ENCODE measurements at regions not wholly inside any gene's neighbourhood (a gene's known extent, or its start where the extent isn't known, plus 50 kb on each side); places are given as distances from the start of the nearest gene placed in this dataset.

DNA sequence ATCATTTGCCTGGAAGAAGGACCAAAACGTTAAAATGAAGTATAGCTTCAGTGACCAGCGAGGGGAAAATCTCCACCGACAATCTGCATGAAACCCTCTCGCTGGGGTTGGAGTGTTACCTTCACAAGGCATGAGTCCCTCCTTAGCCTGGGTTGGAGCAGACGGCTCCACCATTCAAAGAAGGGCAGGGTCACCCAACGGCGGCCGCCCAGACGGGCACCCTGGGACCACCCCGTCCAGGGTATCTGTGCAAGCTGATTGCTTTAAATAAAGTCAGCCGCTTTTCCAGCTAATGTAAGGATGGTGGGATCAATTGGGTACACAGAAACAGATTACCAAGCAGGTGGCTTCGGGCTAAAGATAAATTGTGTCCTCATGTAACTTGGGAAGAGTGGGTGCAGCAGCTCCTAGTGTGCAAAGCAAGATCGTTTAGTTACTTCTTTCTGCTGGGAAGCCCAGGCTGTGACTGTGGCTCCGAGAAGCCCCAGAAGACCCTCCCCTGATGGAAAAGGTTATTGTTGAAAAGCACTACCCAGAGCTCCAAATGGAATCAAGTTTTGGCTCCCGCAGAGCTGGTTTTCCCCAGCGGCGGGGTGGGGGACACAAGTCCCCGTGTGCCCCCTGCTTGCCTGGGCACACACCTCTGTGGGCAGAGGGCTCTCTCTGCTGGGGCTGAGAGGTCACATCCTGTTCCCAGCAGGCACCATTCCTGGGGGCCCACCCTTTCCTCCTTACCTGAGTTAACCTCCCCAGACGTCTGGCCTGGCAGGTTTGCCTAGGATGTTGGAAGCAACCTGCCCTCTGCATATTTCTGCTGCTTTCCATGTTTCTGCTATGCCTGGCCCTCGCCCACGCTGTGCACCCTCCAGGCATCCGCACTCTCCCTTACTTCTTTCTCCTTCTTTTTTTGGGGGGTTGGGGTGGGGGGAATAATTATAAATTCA, 318.6 kb upstream of the DIO3 start:
- no peak for DNase-seq (ENCODE audit: low read depth in 2 of 2)

DNA sequence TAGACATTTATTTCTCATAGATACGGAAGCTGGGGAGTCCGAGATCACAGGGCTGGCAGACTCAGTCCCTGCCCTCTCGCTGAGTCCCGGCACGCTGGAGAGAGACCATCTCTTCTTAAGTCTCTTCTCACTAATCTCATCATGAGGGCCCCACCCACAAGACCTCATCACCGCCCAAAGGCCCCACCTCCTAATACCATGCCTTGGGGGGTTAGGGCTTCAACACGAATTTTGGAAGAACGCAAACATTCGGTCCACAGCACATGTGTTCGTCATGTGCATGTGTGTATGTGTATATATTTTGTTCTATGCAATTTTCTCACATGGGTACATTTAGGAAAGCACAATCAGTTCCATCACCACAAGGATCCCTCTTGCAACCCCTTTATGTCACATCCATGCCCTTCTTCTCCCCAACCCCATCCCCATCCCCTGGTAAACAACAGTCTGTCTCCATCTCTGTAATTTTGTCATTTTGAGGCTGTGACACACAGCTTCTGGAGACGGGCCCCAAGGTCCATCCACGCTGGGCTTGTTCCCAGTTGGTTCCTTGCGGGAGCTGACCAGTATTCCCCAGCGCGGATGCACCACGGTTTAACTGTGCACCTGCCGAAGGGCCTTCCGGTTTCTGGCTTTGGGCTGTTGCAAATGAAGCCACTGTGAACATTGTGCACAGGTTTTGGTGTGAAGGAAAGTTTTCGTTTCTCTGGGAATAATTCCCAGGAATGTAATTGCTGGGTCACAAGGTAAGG, 317.5 kb upstream of the DIO3 start:
- no peak for DNase-seq (ENCODE audit: low read depth in 2 of 2)

DNA sequence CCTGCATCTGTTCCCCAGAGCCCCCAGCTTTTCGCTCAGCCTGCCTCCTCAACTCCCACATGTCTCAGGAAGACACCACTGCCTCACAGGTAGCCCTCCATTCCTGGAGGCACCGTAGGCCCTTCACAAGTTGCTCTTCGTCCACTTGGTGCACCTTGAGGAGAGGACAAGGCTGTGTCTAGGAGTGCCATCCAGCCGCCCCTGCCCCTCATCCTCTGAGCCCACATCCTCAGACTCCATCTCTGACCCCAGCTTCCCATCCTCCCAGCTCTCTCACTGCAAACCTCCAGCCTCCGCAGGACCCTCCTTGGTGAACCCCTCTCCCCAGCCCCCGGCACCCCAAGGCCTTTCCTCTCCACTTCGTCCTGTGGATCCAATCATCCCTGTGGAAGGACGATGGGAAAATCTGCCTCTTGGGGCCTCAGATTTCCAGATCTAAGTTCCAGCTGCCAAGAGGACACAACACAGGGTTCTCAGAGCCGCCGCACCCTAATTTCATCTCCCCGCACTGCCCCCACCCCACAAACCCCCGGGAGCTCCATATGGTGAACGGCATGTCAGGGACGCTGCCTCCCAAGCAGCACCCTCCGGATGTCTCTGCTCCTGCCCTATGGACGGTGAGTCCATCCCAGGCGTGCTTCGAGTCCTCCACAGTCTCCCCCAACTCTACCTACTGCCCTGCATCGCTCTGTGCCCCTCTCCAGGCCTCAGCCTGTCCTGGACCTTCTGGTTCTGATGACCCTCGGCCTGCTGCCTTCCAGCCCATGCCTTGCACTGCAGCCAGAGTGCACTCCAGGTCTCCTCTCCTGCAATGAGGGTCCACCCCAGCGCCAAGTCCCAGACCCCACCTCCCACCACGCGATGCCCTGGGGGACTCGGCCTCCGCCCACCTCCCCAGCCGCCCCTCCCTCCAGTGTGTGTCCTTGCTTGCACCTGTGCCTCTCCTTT, 314.1 kb upstream of the DIO3 start:
- DNase-seq (ENCODE audit: low read depth in 2 of 2) = no peak

DNA sequence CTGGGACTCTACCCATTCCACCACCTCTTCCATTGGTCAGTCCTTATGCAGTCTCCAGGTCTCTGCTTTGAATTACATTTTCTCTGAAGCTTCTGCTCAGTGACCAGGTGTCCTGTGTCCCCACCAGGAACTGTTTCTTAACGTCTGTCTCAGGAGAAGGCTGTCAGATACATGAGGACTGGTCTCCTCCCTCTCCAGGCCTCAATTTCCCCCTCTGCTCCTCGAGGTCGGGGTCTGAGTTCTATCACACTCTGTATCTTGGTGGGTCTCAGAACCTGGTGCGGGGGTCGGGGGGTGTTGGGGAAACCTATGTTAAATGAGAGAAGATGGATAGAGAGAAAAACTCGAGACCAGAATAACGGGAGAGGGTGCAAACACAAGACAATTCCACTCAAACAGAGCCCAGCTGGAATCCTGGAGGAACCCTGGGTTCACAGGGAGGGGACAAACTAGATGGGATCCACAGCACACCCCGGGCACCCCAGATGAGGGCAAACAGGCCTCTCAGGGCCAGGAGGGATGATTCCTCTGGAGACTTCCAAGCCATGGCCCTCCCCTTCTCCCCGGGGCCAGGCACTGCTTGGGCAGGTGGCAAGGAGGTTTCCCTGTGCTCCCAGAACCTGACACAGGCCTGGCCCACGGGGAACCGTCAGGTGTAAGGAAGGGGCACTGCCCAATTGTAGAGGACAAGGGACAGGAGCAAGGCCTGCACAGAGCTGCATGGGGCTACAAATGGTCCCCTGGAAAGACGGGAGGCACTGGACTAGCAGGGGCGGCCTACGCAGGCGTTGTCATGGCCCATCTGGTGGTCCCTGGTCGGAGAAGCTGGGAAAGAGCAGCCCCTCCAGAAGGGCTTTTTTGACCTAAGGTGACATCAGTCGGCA, 313.2 kb upstream of the DIO3 start:
- no peak for DNase-seq (ENCODE audit: low read depth in 2 of 2)

DNA sequence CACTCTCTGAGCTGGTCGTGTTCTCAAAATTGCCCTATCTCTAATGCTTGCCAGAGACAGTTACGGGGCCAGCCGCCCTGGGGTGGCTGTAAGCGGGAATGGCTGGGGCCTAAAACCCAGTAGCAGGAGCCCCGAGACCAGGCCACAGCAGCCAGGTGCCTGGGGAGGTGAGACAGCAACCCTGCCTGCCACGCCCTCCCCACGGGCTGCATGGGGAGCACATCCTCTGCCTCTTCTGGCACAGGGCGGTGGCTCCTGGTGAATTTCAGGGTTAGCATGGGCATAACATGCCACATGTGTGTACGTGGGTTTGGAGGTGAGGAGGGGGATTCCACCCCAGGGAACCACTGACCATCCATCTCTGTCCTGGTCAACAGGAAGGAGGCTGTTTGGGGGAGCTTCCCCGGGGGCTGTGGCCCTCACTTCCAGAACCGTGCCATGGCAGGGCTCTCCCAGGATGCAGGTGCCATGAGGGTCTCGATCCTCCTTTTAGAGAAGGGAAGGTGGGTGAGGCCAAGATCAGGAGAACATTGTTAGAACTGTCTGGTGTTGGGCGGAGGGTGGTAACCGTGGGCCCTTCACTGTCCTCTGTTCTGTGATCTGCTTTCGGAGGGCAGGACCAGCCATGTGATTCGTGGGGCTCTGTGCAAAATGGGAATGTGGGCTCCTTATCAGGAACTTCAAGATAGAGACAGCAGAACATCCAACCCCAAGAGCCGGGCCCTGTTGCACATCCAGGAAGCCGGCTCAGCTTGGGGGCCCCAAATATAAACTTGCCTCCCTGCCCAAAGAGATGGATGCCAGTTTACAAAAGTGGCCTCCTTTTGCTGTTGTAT, 312.2 kb upstream of the DIO3 start:
- DNase-seq (ENCODE audit: low read depth in 2 of 2) = no peak

DNA sequence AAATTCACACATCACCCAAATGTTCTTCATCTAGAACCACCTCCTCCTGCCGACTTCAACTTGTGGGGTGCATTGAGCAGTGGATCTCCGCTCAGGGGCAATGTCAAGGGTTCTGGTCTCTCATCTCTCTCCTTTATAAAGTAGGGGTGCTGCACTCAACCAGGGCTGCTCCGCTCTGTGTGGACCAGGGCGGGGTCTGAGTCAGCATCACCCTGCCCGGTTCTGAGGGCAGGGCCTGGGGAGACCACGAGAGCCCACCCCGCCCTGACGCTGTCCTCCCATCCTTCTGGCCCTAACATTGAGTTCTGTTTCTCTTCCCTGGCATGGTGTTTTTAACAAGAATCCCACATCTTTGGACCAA, 311.6 kb upstream of the DIO3 start:
- no peak for DNase-seq (ENCODE audit: low read depth in 2 of 2)

DNA sequence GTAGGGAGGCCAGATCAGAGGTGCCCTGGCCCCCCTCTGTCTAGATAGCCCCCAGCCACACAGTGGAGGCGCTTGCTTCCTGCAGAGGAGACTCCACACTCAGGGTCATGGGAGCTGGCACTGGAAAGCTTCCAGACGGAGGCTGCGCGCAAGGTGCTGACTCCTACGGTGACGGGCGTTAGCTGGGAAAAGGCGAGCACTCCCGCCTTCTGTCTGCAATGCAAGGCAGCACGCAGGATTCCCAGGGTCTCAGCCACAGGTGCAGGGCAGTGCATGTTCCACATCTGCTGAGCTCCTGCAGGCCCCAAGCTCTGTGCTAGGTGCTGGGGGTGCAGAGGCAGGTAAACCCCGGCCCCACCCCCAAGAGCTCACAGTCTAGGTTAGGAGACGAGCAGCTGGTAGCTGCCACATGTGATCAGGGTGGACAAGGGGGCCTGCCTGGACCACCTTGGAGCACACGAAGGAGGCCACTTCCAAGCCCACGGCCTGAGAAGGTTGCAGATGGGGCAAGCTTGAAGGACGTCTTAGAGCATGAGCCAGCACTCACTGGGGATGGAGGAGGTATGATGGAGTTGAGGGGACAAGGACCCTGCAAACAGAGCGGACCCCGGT, 310.9 kb upstream of the DIO3 start:
- DNase-seq (ENCODE audit: low read depth in 2 of 2) = no peak

DNA sequence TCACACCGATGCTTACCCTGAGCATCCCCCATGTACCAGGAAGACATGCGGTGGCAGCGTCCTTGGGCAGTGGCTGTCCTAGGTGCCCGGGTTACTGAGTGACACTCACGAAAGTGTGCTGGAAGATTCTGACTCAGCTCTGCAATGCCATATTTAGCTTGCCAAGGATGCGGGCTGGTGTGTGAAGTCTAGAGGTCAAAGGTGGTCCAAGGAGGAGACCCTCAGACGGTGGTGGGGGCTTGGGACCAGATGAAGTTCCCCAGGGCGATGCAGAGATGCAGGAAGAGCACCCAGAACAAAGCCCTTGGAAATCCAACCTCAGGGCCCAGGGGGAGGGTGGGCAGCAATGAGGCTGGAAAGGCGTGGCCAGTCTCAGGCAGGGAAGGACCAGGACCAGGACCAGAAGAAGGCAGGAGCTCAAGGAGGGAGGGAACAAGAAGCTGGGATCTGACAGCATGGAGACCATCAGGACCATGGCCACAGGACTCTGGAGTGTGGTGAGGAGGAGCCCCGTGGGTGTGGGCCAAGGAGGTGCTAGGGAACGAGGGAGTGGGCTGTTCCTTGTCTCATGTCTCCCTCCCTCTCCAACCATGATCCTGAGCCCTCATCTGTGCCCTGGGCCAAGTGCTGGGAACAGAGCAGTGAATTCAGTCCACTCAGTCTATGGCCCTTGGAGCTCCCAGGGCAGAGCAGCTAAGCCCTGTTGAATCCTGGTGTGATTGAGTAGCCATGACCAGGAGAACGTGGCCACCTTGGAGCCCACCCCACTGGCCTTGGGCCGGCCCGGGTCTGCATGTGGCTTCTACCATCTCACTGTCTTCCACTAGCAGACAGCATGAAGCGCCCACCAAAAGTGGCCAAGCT, 310.1 kb upstream of the DIO3 start:
- DNase-seq (ENCODE audit: low read depth in 2 of 2) = no peak

DNA sequence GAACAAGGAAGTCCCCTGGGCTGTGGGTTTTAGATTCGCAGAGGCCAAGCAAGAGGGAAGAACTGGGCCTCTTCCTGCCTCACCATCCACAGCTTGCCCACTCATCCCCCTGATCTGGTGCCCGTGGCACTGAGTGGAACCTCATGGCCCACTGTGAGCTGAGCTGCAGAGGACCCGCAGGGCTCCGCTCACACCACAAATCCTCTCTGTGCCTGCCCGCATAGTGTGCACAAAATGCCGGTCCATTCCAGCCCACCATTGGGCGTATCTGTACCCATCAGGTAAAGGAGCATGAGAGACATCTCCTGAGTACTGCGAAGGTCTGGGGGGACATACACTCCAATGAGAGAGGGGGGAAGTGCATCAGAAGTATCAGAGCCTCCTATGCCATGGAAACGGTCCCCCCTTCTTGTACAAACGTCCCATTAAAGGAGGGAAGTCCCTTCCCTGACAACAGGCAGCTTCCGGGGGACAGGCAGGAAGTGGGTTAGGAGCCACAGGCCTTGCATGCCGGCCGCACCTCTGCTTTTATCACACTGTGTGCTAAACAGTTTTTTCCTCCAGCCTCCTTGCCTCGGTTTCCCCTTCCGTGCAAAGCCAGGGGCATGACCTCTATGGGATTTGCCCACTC, 309.4 kb upstream of the DIO3 start:
- DNase-seq (ENCODE audit: low read depth in 2 of 2) = no peak

DNA sequence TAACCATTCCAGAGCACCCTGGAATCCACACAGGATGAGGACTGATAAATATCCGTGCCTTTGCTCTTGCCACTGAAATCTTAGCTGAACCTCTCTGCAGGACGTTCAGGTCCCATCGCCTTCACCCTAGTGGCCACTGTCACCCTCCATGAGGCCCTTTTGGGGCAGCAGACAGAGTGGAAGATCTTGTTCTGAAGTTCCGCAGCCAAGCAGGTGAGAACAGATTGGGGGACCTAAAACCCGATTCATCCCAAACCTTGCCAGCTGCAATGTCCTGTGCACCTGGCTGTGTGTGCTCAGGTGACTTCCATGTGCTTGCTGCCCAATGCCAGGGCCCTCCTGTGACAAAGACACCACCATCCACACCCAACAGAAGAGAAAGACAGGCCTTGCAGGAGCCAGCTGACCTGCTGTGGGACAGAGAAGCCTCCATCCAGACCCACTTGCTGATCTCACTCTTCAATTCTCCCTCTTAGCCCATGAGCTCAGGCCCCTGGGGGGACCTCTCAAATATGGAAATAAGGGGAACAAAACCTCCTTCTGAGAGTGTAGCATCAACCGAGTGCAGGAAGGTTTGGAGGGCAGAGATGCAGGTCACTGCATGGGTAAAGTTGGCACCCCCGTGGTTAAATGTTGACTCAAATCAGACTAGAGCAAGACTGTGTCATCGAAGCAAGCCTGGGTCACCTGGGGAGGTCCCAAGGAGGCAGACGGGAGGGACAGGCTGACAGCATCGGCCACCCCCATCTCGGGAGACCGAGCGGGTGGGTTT, 308.7 kb upstream of the DIO3 start:
- DNase-seq (ENCODE audit: low read depth in 2 of 2) = no peak

DNA sequence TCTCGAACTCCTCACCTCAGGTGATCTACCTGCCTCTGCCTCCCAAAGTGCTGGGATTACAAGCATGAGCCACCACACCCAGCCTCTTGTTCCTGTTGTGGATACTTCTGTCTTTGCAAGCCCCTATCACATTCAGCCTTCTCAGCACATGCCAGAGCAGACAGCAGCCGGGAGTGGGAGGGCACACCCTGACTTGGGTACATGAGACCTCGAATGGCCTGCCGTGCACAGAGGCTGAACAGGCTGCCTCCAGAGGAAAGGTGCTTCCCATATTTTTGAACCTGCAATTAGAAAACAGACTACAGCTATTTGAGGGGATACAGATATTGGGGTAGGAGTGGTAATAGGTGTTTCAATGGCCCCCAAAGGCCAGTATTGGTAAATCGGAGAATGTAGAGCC, 307.3 kb upstream of the DIO3 start:
- DNase-seq (ENCODE audit: low read depth in 2 of 2) = no peak

DNA sequence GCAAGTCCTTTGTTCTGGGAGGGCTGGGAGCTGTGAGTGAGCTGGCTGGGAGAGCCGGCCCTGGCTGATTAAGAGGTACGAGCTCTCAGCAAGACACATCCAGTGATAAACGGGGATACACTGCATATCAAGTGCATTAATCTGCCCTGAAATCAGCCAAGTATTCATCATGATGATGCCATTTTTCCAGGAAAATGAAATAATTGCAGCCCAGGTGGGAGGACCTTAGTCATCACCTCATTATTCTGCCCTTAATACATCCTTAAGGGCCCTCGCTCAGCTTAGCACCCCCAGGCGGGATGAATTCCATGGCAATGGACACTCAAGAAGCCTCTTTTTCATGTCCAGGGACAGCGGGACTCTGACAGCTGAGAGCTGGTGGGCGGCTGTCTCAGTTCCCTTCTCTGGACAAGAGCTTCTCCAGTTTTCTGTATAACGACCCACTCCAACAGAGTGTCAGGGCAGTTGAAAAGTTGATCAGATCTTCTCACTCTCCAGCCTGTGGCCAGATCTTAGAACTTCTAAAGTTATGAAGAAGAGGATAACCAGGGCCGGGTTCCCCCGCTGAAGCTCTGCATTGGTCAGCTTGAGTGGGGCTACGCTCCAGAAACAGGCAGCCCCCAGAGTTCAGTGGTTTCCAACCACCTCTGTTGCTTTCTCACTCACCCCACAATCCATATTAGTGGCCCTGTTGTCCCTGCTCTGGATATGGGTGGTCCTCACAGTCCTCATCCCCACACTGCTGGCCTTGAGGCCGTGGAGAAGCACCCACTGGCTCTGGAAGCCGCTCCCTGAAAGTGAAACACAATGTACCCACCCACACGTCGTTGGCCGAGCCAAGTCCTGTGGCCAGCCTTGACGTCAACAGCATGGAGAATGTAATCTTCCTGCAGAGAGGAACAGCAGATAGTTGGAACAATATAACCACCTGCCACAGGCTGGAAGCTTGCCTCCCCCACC, 306.2 kb upstream of the DIO3 start:
- no peak for DNase-seq (ENCODE audit: low read depth in 2 of 2)

DNA sequence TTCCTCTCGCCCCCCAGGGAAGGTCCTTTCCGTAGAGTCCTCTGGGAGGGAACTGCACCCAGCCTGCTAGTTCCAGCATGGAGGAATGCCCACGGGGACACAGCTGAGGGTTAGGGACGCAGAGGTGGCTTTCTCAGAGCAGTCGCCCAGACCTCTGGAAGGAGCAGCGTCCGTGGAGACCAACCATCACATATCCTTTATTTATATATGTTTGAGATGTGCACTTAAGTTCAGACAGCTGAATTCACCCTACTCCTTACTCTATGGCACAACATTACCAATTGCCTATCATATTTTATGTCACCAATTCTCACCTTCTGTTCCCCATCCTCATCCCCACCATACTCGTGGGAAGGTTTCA, 305.6 kb upstream of the DIO3 start:
- DNase-seq (ENCODE audit: low read depth in 2 of 2) = no peak

DNA sequence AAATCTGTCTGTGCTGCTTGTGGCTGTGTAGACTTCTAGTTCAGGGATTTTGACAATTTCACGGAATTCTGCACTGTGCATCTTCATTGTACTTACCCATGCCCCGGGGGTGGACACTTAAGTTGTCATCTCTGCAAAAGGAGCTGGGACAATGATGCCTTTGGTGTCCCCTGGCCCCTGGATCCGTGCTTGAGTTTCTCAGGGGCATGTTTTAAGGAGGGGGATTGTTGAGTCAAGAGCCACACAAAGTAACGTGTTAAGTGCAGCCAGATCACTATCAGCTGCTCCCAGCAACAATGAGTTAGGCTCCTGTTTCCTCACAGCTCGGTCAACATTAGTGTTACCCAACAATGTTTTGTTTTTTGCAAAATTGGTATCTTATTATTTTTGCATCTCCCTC, 305.0 kb upstream of the DIO3 start:
- DNase-seq (ENCODE audit: low read depth in 2 of 2) = no peak

DNA sequence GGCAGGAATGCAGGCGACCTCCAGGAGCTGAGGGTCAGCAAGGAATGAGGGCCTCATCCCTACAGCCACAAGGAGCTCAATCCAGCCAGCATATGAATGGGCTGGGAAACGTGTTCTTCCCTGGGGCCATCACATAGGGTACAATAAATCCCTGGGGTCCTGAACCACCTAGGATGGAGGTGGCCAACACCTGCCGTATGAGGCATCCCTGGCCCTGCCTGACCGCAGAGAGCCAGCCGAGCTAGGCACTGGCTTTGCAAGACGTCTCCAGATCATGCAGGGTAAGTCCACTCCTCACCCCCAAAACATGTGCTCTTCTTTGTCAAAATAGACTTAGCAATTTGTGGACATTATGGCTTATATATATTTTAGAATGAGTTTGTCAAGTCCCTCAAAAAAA, 303.7 kb upstream of the DIO3 start:
- DNase-seq (ENCODE audit: low read depth in 2 of 2) = no peak

DNA sequence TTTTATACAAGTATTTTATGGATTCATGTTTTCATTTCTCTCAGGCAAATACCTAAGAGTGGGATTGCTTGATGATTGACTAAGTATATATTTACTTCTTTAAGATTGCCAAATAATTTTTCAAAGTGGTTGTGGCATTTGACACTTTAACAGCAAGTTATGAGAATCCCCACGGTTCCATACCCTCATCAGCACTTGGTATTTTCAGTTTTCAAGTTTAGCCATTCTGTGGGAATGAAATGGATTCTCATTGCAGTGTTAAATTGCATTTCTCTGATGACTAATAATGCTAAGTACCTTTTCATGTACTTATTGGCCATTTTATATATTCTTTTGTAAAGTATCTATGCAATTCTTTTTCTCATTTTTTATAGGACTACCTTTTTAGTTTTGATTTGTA, 301.5 kb upstream of the DIO3 start:
- no peak for DNase-seq (ENCODE audit: low read depth in 2 of 2)
